ENCODE measurements at regions not wholly inside any gene's neighbourhood (a gene's known extent, or its start where the extent isn't known, plus 50 kb on each side); places are given as distances from the start of the nearest gene placed in this dataset.
A peak's percentile ranks its signal among the peaks of the same experiment; 100 is the strongest.

DNA sequence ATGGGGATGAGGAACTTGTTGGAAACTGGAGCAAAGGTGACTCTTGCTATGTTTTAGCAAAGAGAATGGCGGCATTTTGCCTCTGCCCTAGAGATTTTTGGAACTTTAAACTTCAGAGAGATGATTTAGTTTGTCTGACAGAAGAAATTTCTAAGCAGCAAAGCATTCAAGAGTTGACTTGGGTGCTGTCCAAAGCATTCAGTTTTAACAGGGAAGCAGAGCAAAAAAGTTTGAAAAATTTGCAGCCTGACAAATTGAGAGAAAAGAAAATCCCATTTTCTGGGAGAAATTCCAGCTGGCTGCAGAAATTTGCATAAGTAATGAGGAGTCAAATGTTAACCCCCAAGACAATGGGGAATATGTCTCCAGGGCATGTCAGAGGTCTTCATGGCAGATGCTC, 682.3 kb upstream of the ST8SIA4 start:
- Histone ChIP-seq H3K27me3 (ENCODE audit: low read length) (no peaks in the 10 kb centered on the region), H3K4me2 (ENCODE audit: low read length) (no peak overlapping the region), H3K4me3 (ENCODE audit: low read length) (no peak overlapping the region), H3K79me2 (ENCODE audit: low read length) (no peaks in the 10 kb centered on the region), H4K20me1 (ENCODE audit: low read length) (no peaks in the 10 kb centered on the region), H3K9ac (ENCODE audit: low read length) (no peak overlapping the region), H3F3A (ENCODE audit: low read length, unreplicated experiment) (no peaks in the 10 kb centered on the region), H3K4me1 (ENCODE audit: insufficient read depth, low read length) (no peaks in the 10 kb centered on the region), H3K9me2 (replicated peaks; ENCODE audit: low read length) (no peaks in the 10 kb centered on the region), H3K36me3 (ENCODE audit: low read depth, low read length) (no peaks in the 10 kb centered on the region), H3K9me3 (ENCODE audit: low read length) (no peaks in the 10 kb centered on the region), H3K27ac (ENCODE audit: low read length) (no peak overlapping the region), H2AFZ (ENCODE audit: low read length) (no peak overlapping the region)
- POLR2A ChIA-PET (ENCODE audit: unreplicated experiment) = no interaction called here
- no TSS peak for BruUV-seq (replicated peaks)
- intact Hi-C loops (cut with micrococcal nuclease) = no loop called here
- CTCF ChIA-PET = no interaction called here
- ATAC-seq (no peak), DNase-seq (no peak)
- TF ChIP-seq, protein P1, sequence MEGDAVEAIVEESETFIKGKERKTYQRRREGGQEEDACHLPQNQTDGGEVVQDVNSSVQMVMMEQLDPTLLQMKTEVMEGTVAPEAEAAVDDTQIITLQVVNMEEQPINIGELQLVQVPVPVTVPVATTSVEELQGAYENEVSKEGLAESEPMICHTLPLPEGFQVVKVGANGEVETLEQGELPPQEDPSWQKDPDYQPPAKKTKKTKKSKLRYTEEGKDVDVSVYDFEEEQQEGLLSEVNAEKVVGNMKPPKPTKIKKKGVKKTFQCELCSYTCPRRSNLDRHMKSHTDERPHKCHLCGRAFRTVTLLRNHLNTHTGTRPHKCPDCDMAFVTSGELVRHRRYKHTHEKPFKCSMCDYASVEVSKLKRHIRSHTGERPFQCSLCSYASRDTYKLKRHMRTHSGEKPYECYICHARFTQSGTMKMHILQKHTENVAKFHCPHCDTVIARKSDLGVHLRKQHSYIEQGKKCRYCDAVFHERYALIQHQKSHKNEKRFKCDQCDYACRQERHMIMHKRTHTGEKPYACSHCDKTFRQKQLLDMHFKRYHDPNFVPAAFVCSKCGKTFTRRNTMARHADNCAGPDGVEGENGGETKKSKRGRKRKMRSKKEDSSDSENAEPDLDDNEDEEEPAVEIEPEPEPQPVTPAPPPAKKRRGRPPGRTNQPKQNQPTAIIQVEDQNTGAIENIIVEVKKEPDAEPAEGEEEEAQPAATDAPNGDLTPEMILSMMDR (conservative IDR thresholded peaks at IDR 0.05; ENCODE audit: low read depth, low read length) = no peak
- TF ChIP-seq EZH2 (IDR thresholded peaks at IDR 0.05; ENCODE audit: low read length, unreplicated experiment) (no peak), EZH2phosphoT487 (IDR thresholded peaks at IDR 0.05; ENCODE audit: borderline replicate concordance, low read length) (no peak)

DNA sequence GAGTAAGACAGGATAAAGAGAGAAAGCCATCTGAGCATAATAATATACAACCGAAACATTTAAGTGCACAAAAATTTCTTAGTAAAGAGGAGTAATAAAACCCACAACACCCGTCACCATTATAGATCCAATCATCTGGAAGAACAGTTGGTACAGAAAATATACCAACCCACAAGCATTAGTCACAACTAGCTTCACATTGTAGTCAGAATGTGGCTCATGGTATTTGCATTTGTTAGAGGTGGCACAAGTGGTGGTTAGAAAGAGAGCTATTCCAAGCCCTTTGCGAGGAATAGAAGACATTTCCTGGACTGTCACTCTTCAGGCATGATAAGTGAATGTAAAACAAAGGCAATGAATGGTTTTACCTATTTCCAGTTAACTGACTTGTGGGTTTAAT, 677.5 kb upstream of the ST8SIA4 start:
- Histone ChIP-seq H3K9me3 (ENCODE audit: low read length) (no peaks in the 10 kb centered on the region), H3K79me2 (ENCODE audit: low read length) (no peaks in the 10 kb centered on the region), H3K27ac (ENCODE audit: low read length) (no peak overlapping the region), H3K27me3 (ENCODE audit: low read length) (no peaks in the 10 kb centered on the region), H3K4me1 (ENCODE audit: insufficient read depth, low read length) (no peaks in the 10 kb centered on the region), H3K9me2 (replicated peaks; ENCODE audit: low read length) (no peaks in the 10 kb centered on the region), H3K4me2 (ENCODE audit: low read length) (no peak overlapping the region), H2AFZ (ENCODE audit: low read length) (no peak overlapping the region), H3K4me3 (ENCODE audit: low read length) (no peak overlapping the region), H3K9ac (ENCODE audit: low read length) (no peak overlapping the region), H3K36me3 (ENCODE audit: low read depth, low read length) (no peaks in the 10 kb centered on the region), H3F3A (ENCODE audit: low read length, unreplicated experiment) (no peaks in the 10 kb centered on the region), H4K20me1 (ENCODE audit: low read length) (no peaks in the 10 kb centered on the region)
- TF ChIP-seq EZH2phosphoT487 (IDR thresholded peaks at IDR 0.05; ENCODE audit: borderline replicate concordance, low read length) (no peak), EZH2 (IDR thresholded peaks at IDR 0.05; ENCODE audit: low read length, unreplicated experiment) (no peak)
- TF ChIP-seq, protein P1 (conservative IDR thresholded peaks at IDR 0.05; ENCODE audit: low read depth, low read length) = no peak
- peak; percentile 34 for DNase-seq
- ATAC-seq = peak; percentile 56; the same call in 1 of the 2 replicates
- intact Hi-C loops (cut with micrococcal nuclease) = no loop called here
- ChIA-PET CTCF (no interaction called here), POLR2A (ENCODE audit: unreplicated experiment) (no interaction called here)
- no TSS peak for BruUV-seq (replicated peaks)

GRCh38 chr5:101574017-101574416, 670.9 kb upstream of the ST8SIA4 start:
- H4K20me1 ChIP-seq (ENCODE audit: low read length) = no peaks in the 10 kb centered on the region
- no peak overlapping the region for H3K9ac ChIP-seq (ENCODE audit: low read length)
- no peaks in the 10 kb centered on the region for H3K9me3 ChIP-seq (ENCODE audit: low read length)
- H3K4me3 ChIP-seq (ENCODE audit: low read length) = no peak overlapping the region
- no peaks in the 10 kb centered on the region for H3F3A ChIP-seq (ENCODE audit: low read length, unreplicated experiment)
- TF ChIP-seq, protein P1 (conservative IDR thresholded peaks at IDR 0.05; ENCODE audit: low read depth, low read length) = no peak
- BruUV-seq (replicated peaks) = no TSS peak
- H3K4me2 ChIP-seq (ENCODE audit: low read length) = no peak overlapping the region
- ChIA-PET CTCF (no interaction called here), POLR2A (ENCODE audit: unreplicated experiment) (no interaction called here)
- H3K27me3 ChIP-seq (ENCODE audit: low read length) = no peaks in the 10 kb centered on the region
- H2AFZ ChIP-seq (ENCODE audit: low read length) = no peak overlapping the region
- DNase-seq (no peak), ATAC-seq (no peak)
- H3K4me1 ChIP-seq (ENCODE audit: insufficient read depth, low read length) = no peaks in the 10 kb centered on the region
- H3K36me3 ChIP-seq (ENCODE audit: low read depth, low read length) = no peaks in the 10 kb centered on the region
- no peaks in the 10 kb centered on the region for H3K79me2 ChIP-seq (ENCODE audit: low read length)
- intact Hi-C loops (cut with micrococcal nuclease) = no loop called here
- no peak overlapping the region for H3K27ac ChIP-seq (ENCODE audit: low read length)
- no peaks in the 10 kb centered on the region for H3K9me2 ChIP-seq (replicated peaks; ENCODE audit: low read length)

Data from PC-3 (cell line).